ENCODE measurements at regions not wholly inside any gene's neighbourhood (a gene's known extent, or its start where the extent isn't known, plus 50 kb on each side); places are given as distances from the start of the nearest gene placed in this dataset.

- no peaks in the 10 kb centered on the region for H3K9me3 ChIP-seq (ENCODE audit: control insufficient read depth in 2 of 2, low read length in 2 of 2)
- H3K36me3 ChIP-seq (ENCODE audit: control insufficient read depth in 2 of 2, insufficient read depth in 2 of 2, low read length in 2 of 2), result no peaks in the 10 kb centered on the region
- H3K9ac ChIP-seq (ENCODE audit: low read length in 2 of 2), result no peak overlapping the region
- no peak overlapping the region for H3K27ac ChIP-seq (ENCODE audit: low read length)
- H3K4me1 ChIP-seq (ENCODE audit: control insufficient read depth, insufficient read depth, low read length), result peaks cover 8% of the 10 kb centered on the region
- H3K27me3 ChIP-seq (ENCODE audit: control insufficient read depth in 1 of 2, insufficient read depth in 2 of 2, low read length in 2 of 2), result no peaks in the 10 kb centered on the region
- peak overlapping the region in 1 of 2 donors; percentile 15 for H3K4me3 ChIP-seq (ENCODE audit: low read length in 2 of 2)
These were observed 95.5 kb upstream of the ETV6 start for GRCh38 chr12:11553871-11554533.

DNA sequence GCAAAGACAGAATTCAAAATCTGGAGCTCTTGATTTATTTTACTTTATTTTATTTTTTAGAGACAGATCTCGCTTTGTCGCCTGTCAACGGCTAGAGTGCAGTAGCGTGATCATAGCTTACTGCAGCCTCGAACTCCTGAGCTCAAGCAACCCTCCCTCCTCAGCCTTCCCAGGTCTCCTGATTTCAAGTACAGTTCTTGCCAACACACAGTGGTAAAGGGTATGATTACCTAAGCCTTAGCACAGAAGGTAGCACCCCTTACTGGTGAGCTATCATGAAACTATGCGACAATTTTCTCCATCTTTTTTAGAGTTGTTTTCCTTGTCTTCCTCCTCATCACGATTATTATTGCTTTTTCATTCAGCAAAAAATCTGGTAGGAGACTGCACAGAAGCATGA, 94.3 kb upstream of the ETV6 start:
- Histone ChIP-seq H3K4me1 (ENCODE audit: control insufficient read depth, insufficient read depth, low read length) (peaks cover 8% of the 10 kb centered on the region), H3K27me3 (ENCODE audit: control insufficient read depth in 1 of 2, insufficient read depth in 2 of 2, low read length in 2 of 2) (no peaks in the 10 kb centered on the region), H3K9me3 (ENCODE audit: control insufficient read depth in 2 of 2, low read length in 2 of 2) (no peaks in the 10 kb centered on the region), H3K9ac (ENCODE audit: low read length in 2 of 2) (peak overlapping the region in 1 of 2 donors; percentile 73), H3K4me3 (ENCODE audit: low read length in 2 of 2) (peak overlapping the region; percentile 73 to 76), H3K27ac (ENCODE audit: low read length) (peak overlapping the region; percentile 97), H3K36me3 (ENCODE audit: control insufficient read depth in 2 of 2, insufficient read depth in 2 of 2, low read length in 2 of 2) (no peaks in the 10 kb centered on the region)

- Histone ChIP-seq H3K27ac (ENCODE audit: low read length) (peak overlapping the region; percentile 97), H3K36me3 (ENCODE audit: control insufficient read depth in 2 of 2, insufficient read depth in 2 of 2, low read length in 2 of 2) (no peaks in the 10 kb centered on the region), H3K4me3 (ENCODE audit: low read length in 2 of 2) (peak overlapping the region; percentile 73 to 76), H3K27me3 (ENCODE audit: control insufficient read depth in 1 of 2, insufficient read depth in 2 of 2, low read length in 2 of 2) (no peaks in the 10 kb centered on the region), H3K9ac (ENCODE audit: low read length in 2 of 2) (peak overlapping the region; percentile 73 to 80), H3K4me1 (ENCODE audit: control insufficient read depth, insufficient read depth, low read length) (peaks cover 9% of the 10 kb centered on the region), H3K9me3 (ENCODE audit: control insufficient read depth in 2 of 2, low read length in 2 of 2) (no peaks in the 10 kb centered on the region)
These were observed 93.5 kb upstream of the ETV6 start for GRCh38 chr12:11555743-11556625.

- H3K4me3 ChIP-seq (ENCODE audit: low read length in 2 of 2), result peak overlapping the region; percentile 73 to 76
- H3K27ac ChIP-seq (ENCODE audit: low read length), result peak overlapping the region; percentile 97
- H3K9ac ChIP-seq (ENCODE audit: low read length in 2 of 2), result peak overlapping the region; percentile 67 to 80
- no peaks in the 10 kb centered on the region for H3K27me3 ChIP-seq (ENCODE audit: control insufficient read depth in 1 of 2, insufficient read depth in 2 of 2, low read length in 2 of 2)
- no peaks in the 10 kb centered on the region for H3K9me3 ChIP-seq (ENCODE audit: control insufficient read depth in 2 of 2, low read length in 2 of 2)
- peaks cover 9% of the 10 kb centered on the region for H3K4me1 ChIP-seq (ENCODE audit: control insufficient read depth, insufficient read depth, low read length)
- no peaks in the 10 kb centered on the region for H3K36me3 ChIP-seq (ENCODE audit: control insufficient read depth in 2 of 2, insufficient read depth in 2 of 2, low read length in 2 of 2)
These were observed 92.8 kb upstream of the ETV6 start for GRCh38 chr12:11556682-11557081.

DNA sequence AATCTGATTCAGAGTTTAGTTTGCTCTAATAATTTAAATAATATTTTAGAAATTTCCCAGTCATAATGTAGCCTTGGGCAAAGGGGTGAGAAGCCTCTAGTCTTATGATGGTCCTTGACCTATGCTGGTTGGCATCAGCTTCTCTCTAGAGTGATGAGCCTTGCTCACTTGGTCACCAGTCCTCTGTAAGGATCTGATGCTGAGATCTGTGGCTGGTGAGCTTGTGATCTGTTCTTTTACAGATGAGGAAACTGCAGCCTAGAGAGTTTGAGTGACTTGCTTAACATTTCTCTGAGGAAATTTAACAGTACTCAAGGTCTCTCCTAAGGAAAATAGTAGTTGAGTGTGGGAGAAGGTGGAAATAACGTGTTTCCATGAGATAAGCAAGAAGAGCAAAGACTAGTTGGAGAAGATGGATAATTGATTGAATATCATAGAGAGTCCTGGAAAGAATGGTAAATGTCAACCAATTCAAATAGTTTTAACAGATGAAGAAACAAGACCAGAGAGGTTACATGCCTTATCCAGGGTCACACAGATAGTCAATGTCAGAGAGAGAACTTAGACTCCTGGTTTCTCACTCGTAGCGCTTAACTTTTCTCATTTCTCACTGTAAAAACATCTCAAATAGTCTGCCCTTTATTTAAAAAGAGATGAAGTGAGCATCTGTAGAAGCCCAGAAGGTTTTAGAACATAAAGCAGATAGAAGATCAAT, 89.7 kb upstream of the ETV6 start:
- Histone ChIP-seq H3K36me3 (ENCODE audit: control insufficient read depth in 2 of 2, insufficient read depth in 2 of 2, low read length in 2 of 2) (no peaks in the 10 kb centered on the region), H3K27me3 (ENCODE audit: control insufficient read depth in 1 of 2, insufficient read depth in 2 of 2, low read length in 2 of 2) (no peaks in the 10 kb centered on the region), H3K9me3 (ENCODE audit: control insufficient read depth in 2 of 2, low read length in 2 of 2) (no peaks in the 10 kb centered on the region), H3K27ac (ENCODE audit: low read length) (no peak overlapping the region), H3K4me1 (ENCODE audit: control insufficient read depth, insufficient read depth, low read length) (peaks cover 3% of the 10 kb centered on the region), H3K4me3 (ENCODE audit: low read length in 2 of 2) (no peak overlapping the region), H3K9ac (ENCODE audit: low read length in 2 of 2) (no peak overlapping the region)

DNA sequence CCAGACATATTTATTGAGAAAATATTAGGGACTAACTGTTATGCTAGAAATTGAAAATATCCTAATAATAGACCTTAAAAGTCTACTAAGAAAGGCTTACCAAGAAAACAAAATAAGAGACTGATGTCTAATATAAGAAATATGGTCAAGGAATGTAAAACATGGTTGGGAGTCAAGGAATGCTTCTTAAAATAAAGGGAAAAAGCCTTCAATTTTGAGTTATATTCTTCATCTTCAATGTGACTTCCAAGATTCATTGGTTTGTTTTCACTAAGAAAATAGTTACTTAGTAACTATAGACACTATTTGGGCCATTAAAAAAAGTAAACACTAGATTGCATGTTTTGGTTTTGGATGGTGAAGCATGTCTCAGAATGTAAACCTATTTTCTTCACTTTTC, 88.1 kb upstream of the ETV6 start:
- no peak overlapping the region for H3K4me3 ChIP-seq (ENCODE audit: low read length in 2 of 2)
- H3K9me3 ChIP-seq (ENCODE audit: control insufficient read depth in 2 of 2, low read length in 2 of 2), result no peaks in the 10 kb centered on the region
- H3K36me3 ChIP-seq (ENCODE audit: control insufficient read depth in 2 of 2, insufficient read depth in 2 of 2, low read length in 2 of 2), result no peaks in the 10 kb centered on the region
- H3K9ac ChIP-seq (ENCODE audit: low read length in 2 of 2), result no peak overlapping the region
- no peaks in the 10 kb centered on the region for H3K27me3 ChIP-seq (ENCODE audit: control insufficient read depth in 1 of 2, insufficient read depth in 2 of 2, low read length in 2 of 2)
- H3K27ac ChIP-seq (ENCODE audit: low read length), result peak overlapping the region; percentile 50
- H3K4me1 ChIP-seq (ENCODE audit: control insufficient read depth, insufficient read depth, low read length), result peaks cover 3% of the 10 kb centered on the region

GRCh38 chr12:11563785-11564739, 85.4 kb upstream of the ETV6 start:
- Histone ChIP-seq H3K9ac (ENCODE audit: low read length in 2 of 2) (no peak overlapping the region), H3K4me1 (ENCODE audit: control insufficient read depth, insufficient read depth, low read length) (peaks cover 2% of the 10 kb centered on the region), H3K27me3 (ENCODE audit: control insufficient read depth in 1 of 2, insufficient read depth in 2 of 2, low read length in 2 of 2) (no peaks in the 10 kb centered on the region), H3K4me3 (ENCODE audit: low read length in 2 of 2) (no peak overlapping the region), H3K27ac (ENCODE audit: low read length) (no peak overlapping the region), H3K36me3 (ENCODE audit: control insufficient read depth in 2 of 2, insufficient read depth in 2 of 2, low read length in 2 of 2) (no peaks in the 10 kb centered on the region), H3K9me3 (ENCODE audit: control insufficient read depth in 2 of 2, low read length in 2 of 2) (no peaks in the 10 kb centered on the region)

- H3K27me3 ChIP-seq (ENCODE audit: control insufficient read depth in 1 of 2, insufficient read depth in 2 of 2, low read length in 2 of 2), result no peaks in the 10 kb centered on the region
- H3K27ac ChIP-seq (ENCODE audit: low read length), result no peak overlapping the region
- no peaks in the 10 kb centered on the region for H3K36me3 ChIP-seq (ENCODE audit: control insufficient read depth in 2 of 2, insufficient read depth in 2 of 2, low read length in 2 of 2)
- peaks cover 2% of the 10 kb centered on the region for H3K4me1 ChIP-seq (ENCODE audit: control insufficient read depth, insufficient read depth, low read length)
- no peak overlapping the region for H3K4me3 ChIP-seq (ENCODE audit: low read length in 2 of 2)
- H3K9me3 ChIP-seq (ENCODE audit: control insufficient read depth in 2 of 2, low read length in 2 of 2), result no peaks in the 10 kb centered on the region
- H3K9ac ChIP-seq (ENCODE audit: low read length in 2 of 2), result no peak overlapping the region
These were observed 84.4 kb upstream of the ETV6 start for GRCh38 chr12:11564984-11565651.

- Histone ChIP-seq H3K27ac (ENCODE audit: low read length) (no peak overlapping the region), H3K9me3 (ENCODE audit: control insufficient read depth in 2 of 2, low read length in 2 of 2) (no peaks in the 10 kb centered on the region), H3K4me1 (ENCODE audit: control insufficient read depth, insufficient read depth, low read length) (peaks cover 2% of the 10 kb centered on the region), H3K9ac (ENCODE audit: low read length in 2 of 2) (no peak overlapping the region), H3K4me3 (ENCODE audit: low read length in 2 of 2) (no peak overlapping the region), H3K27me3 (ENCODE audit: control insufficient read depth in 1 of 2, insufficient read depth in 2 of 2, low read length in 2 of 2) (no peaks in the 10 kb centered on the region), H3K36me3 (ENCODE audit: control insufficient read depth in 2 of 2, insufficient read depth in 2 of 2, low read length in 2 of 2) (no peaks in the 10 kb centered on the region)
These were observed 83.7 kb upstream of the ETV6 start for GRCh38 chr12:11565752-11566151.
